ENCODE measurements at regions not wholly inside any gene's neighbourhood (a gene's known extent, or its start where the extent isn't known, plus 50 kb on each side); places are given as distances from the start of the nearest gene placed in this dataset.

- TF ChIP-seq CTCF (IDR thresholded peaks at IDR 0.05; ENCODE audit: insufficient read depth, low read length, severe bottlenecking): no peak
- FAIRE-seq (no peak), DNase-seq (ENCODE audit: low read depth) (no peak)
- Histone ChIP-seq H3K4me3 (ENCODE audit: low read depth, low read length) (no peak overlapping the region), H3K27me3 (ENCODE audit: control insufficient read depth, insufficient read depth, low read length) (no peaks in the 10 kb centered on the region), H3K36me3 (ENCODE audit: control insufficient read depth, insufficient read depth, low read length) (no peaks in the 10 kb centered on the region)
Measured at GRCh38 chr4:170651786-170652185, 562.0 kb upstream of the AADAT start.

DNA sequence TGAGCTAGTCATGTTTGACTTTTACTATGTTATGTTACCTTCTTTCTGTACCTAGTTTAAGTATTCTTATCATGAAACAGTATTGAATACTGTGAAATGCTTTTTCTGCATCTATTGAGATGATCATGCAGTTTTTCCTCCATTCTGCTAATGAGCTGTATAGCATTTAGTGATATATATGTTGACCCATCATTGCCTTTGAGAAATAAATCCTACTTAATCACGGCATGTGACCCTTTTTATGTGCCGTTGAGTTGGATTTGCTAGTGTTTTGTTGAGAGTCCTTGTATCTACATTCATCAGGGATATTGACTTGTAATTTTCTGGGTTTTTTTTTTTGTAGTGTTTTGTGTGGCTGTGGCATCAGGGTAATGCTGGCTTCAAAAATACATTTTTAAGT, 537.7 kb upstream of the AADAT start:
- no peak for TF ChIP-seq CTCF (IDR thresholded peaks at IDR 0.05; ENCODE audit: insufficient read depth, low read length, severe bottlenecking)
- FAIRE-seq: no peak
- Histone ChIP-seq H3K4me3 (ENCODE audit: low read depth, low read length) (no peak overlapping the region), H3K36me3 (ENCODE audit: control insufficient read depth, insufficient read depth, low read length) (no peaks in the 10 kb centered on the region), H3K27me3 (ENCODE audit: control insufficient read depth, insufficient read depth, low read length) (no peaks in the 10 kb centered on the region)
- no peak for DNase-seq (ENCODE audit: low read depth)

DNA sequence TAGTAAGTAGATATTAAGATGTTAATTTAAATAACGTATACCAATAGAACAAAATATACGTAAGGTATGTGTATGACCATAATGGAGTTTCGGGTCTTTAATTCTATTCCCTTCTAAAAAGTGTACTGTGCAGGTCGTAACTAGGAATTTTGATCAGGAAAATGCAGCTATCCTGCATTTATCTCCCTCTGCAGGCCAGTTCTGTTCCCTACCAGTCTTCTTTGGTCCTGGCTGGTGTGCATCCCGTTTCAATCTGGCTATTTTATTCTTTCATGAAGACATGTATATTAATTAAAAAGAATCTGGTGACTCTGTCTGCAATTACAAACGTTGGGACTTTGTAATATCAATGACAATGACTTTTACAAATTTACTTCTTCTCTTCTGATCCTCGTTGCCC, 534.1 kb upstream of the AADAT start:
- H3K27me3 ChIP-seq (ENCODE audit: control insufficient read depth, insufficient read depth, low read length): no peaks in the 10 kb centered on the region
- FAIRE-seq (no peak), DNase-seq (ENCODE audit: low read depth) (no peak)
- no peak for TF ChIP-seq CTCF (IDR thresholded peaks at IDR 0.05; ENCODE audit: insufficient read depth, low read length, severe bottlenecking)
- no peaks in the 10 kb centered on the region for H3K36me3 ChIP-seq (ENCODE audit: control insufficient read depth, insufficient read depth, low read length)
- H3K4me3 ChIP-seq (ENCODE audit: low read depth, low read length): no peak overlapping the region

DNA sequence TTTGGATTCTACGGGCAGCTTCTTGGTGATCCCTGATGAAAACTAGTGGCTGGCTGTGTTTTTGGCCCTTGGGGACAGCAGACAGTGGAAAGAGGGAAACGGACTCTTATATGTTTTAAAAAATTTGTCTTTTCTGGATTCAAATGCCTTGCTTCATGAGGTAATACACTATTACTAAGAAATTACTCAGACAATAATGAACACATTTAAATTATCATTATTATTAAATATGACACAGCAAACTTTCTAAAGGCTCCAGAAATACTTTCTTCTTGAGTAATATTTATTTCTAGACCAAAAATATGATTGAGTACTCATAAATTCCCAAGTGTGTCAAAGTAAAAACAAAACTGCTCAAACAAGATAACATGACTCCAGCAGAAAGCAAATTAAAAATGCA, 520.7 kb upstream of the AADAT start:
- no peak for TF ChIP-seq CTCF (IDR thresholded peaks at IDR 0.05; ENCODE audit: insufficient read depth, low read length, severe bottlenecking)
- DNase-seq (ENCODE audit: low read depth): no peak
- Histone ChIP-seq H3K36me3 (ENCODE audit: control insufficient read depth, insufficient read depth, low read length) (no peaks in the 10 kb centered on the region), H3K4me3 (ENCODE audit: low read depth, low read length) (no peak overlapping the region), H3K27me3 (ENCODE audit: control insufficient read depth, insufficient read depth, low read length) (no peaks in the 10 kb centered on the region)
- FAIRE-seq: no peak

GRCh38 chr4:170599894-170600293, 510.1 kb upstream of the AADAT start:
- DNase-seq (ENCODE audit: low read depth) (peak; percentile 27), FAIRE-seq (peak; percentile 23)
- Histone ChIP-seq H3K4me3 (ENCODE audit: low read depth, low read length) (no peak overlapping the region), H3K36me3 (ENCODE audit: control insufficient read depth, insufficient read depth, low read length) (no peaks in the 10 kb centered on the region), H3K27me3 (ENCODE audit: control insufficient read depth, insufficient read depth, low read length) (no peaks in the 10 kb centered on the region)
- no peak for TF ChIP-seq CTCF (IDR thresholded peaks at IDR 0.05; ENCODE audit: insufficient read depth, low read length, severe bottlenecking)

DNA sequence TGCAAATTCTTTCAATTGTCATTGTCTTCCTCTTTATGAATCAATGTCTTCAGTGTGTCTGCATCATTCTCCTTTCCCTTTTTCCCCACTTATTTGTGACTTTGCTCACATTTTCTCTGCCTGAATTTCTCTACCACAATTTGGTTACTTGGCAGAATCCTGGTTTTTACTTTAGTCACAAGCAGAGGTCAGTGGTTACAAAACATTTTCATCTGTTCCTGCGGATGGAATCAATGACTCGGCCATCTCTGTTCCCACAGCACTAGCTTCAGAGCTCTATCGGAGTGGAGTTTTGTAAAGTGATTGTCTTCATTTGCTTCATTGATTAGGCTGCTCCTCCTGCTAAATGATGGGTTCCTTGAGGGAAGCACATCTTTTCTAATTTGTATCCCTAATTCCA, 501.3 kb upstream of the AADAT start:
- DNase-seq (ENCODE audit: low read depth) (no peak), FAIRE-seq (no peak)
- no peaks in the 10 kb centered on the region for H3K27me3 ChIP-seq (ENCODE audit: control insufficient read depth, insufficient read depth, low read length)
- TF ChIP-seq CTCF (IDR thresholded peaks at IDR 0.05; ENCODE audit: insufficient read depth, low read length, severe bottlenecking): no peak
- H3K36me3 ChIP-seq (ENCODE audit: control insufficient read depth, insufficient read depth, low read length): no peaks in the 10 kb centered on the region
- no peak overlapping the region for H3K4me3 ChIP-seq (ENCODE audit: low read depth, low read length)

Data from bronchial epithelial cell (primary cell).